ENCODE measurements at regions not wholly inside any gene's neighbourhood (a gene's known extent, or its start where the extent isn't known, plus 50 kb on each side); places are given as distances from the start of the nearest gene placed in this dataset.
A peak's percentile ranks its signal among the peaks of the same experiment; 100 is the strongest.

- Histone ChIP-seq H3F3A (ENCODE audit: low read depth) (no peaks in the 10 kb centered on the region), H3K9me3 (ENCODE audit: insufficient read depth, low read depth, low read length) (no peaks in the 10 kb centered on the region), H3K9ac (ENCODE audit: low read depth, low read length, poor library complexity, severe bottlenecking) (no peak overlapping the region), H3K36me3 (ENCODE audit: insufficient read depth, low read length) (no peaks in the 10 kb centered on the region), H4K20me1 (ENCODE audit: insufficient read depth, low read length, poor library complexity, severe bottlenecking) (no peaks in the 10 kb centered on the region), H3K9me2 (replicated peaks; ENCODE audit: low read depth, low read length) (no peaks in the 10 kb centered on the region), H3K4me1 (ENCODE audit: insufficient read depth, low read length, poor library complexity, severe bottlenecking) (peaks cover 21% of the 10 kb centered on the region), H3K27me3 (ENCODE audit: insufficient read depth, low read length, poor library complexity, severe bottlenecking) (no peaks in the 10 kb centered on the region), H3K4me2 (ENCODE audit: low read depth, low read length, poor library complexity, severe bottlenecking) (no peak overlapping the region), H2AFZ (ENCODE audit: low read length) (no peak overlapping the region), H3K4me3 (ENCODE audit: low read length, poor library complexity, severe bottlenecking) (no peak overlapping the region), H3K79me2 (ENCODE audit: insufficient read depth, low read length) (no peaks in the 10 kb centered on the region)
- TF ChIP-seq CTCF (conservative IDR thresholded peaks at IDR 0.05; ENCODE audit: low read length) (no peak), EZH2phosphoT487 (IDR thresholded peaks at IDR 0.05; ENCODE audit: borderline replicate concordance) (no peak)
These were observed 267.3 kb upstream of the GATB start for GRCh38 chr4:152028131-152028530.

GRCh38 chr4:152024881-152025280 is 264.1 kb upstream of the GATB start:
- peaks cover 21% of the 10 kb centered on the region for H3K4me1 ChIP-seq (ENCODE audit: insufficient read depth, low read length, poor library complexity, severe bottlenecking)
- peak overlapping the region; percentile 40 for H3K4me2 ChIP-seq (ENCODE audit: low read depth, low read length, poor library complexity, severe bottlenecking)
- no peaks in the 10 kb centered on the region for H3K36me3 ChIP-seq (ENCODE audit: insufficient read depth, low read length)
- H2AFZ ChIP-seq (ENCODE audit: low read length): no peak overlapping the region
- no peak for TF ChIP-seq EZH2phosphoT487 (IDR thresholded peaks at IDR 0.05; ENCODE audit: borderline replicate concordance)
- H3K4me3 ChIP-seq (ENCODE audit: low read length, poor library complexity, severe bottlenecking): no peak overlapping the region
- H4K20me1 ChIP-seq (ENCODE audit: insufficient read depth, low read length, poor library complexity, severe bottlenecking): no peaks in the 10 kb centered on the region
- H3K9me2 ChIP-seq (replicated peaks; ENCODE audit: low read depth, low read length): no peaks in the 10 kb centered on the region
- no peaks in the 10 kb centered on the region for H3F3A ChIP-seq (ENCODE audit: low read depth)
- H3K79me2 ChIP-seq (ENCODE audit: insufficient read depth, low read length): no peaks in the 10 kb centered on the region
- peak overlapping the region; percentile 15 for H3K9ac ChIP-seq (ENCODE audit: low read depth, low read length, poor library complexity, severe bottlenecking)
- H3K27me3 ChIP-seq (ENCODE audit: insufficient read depth, low read length, poor library complexity, severe bottlenecking): no peaks in the 10 kb centered on the region
- no peaks in the 10 kb centered on the region for H3K9me3 ChIP-seq (ENCODE audit: insufficient read depth, low read depth, low read length)

- H4K20me1 ChIP-seq (ENCODE audit: insufficient read depth, low read length, poor library complexity, severe bottlenecking): no peaks in the 10 kb centered on the region
- H2AFZ ChIP-seq (ENCODE audit: low read length): no peak overlapping the region
- H3F3A ChIP-seq (ENCODE audit: low read depth): no peaks in the 10 kb centered on the region
- no peak overlapping the region for H3K4me3 ChIP-seq (ENCODE audit: low read length, poor library complexity, severe bottlenecking)
- H3K79me2 ChIP-seq (ENCODE audit: insufficient read depth, low read length): no peaks in the 10 kb centered on the region
- peaks cover 21% of the 10 kb centered on the region for H3K4me1 ChIP-seq (ENCODE audit: insufficient read depth, low read length, poor library complexity, severe bottlenecking)
- no peaks in the 10 kb centered on the region for H3K9me2 ChIP-seq (replicated peaks; ENCODE audit: low read depth, low read length)
- no peak overlapping the region for H3K9ac ChIP-seq (ENCODE audit: low read depth, low read length, poor library complexity, severe bottlenecking)
- H3K9me3 ChIP-seq (ENCODE audit: insufficient read depth, low read depth, low read length): no peaks in the 10 kb centered on the region
- H3K27me3 ChIP-seq (ENCODE audit: insufficient read depth, low read length, poor library complexity, severe bottlenecking): no peaks in the 10 kb centered on the region
- no peak overlapping the region for H3K4me2 ChIP-seq (ENCODE audit: low read depth, low read length, poor library complexity, severe bottlenecking)
- TF ChIP-seq EZH2phosphoT487 (IDR thresholded peaks at IDR 0.05; ENCODE audit: borderline replicate concordance): no peak
- no peak for TF ChIP-seq CTCF (conservative IDR thresholded peaks at IDR 0.05; ENCODE audit: low read length)
- H3K36me3 ChIP-seq (ENCODE audit: insufficient read depth, low read length): no peaks in the 10 kb centered on the region
These were observed 262.9 kb upstream of the GATB start for GRCh38 chr4:152023674-152024073.

- no peak overlapping the region for H2AFZ ChIP-seq (ENCODE audit: low read length)
- H3K4me1 ChIP-seq (ENCODE audit: insufficient read depth, low read length, poor library complexity, severe bottlenecking): peaks cover 21% of the 10 kb centered on the region
- H3F3A ChIP-seq (ENCODE audit: low read depth): no peaks in the 10 kb centered on the region
- no peak overlapping the region for H3K4me3 ChIP-seq (ENCODE audit: low read length, poor library complexity, severe bottlenecking)
- H3K4me2 ChIP-seq (ENCODE audit: low read depth, low read length, poor library complexity, severe bottlenecking): no peak overlapping the region
- H3K9me2 ChIP-seq (replicated peaks; ENCODE audit: low read depth, low read length): no peaks in the 10 kb centered on the region
- no peaks in the 10 kb centered on the region for H3K79me2 ChIP-seq (ENCODE audit: insufficient read depth, low read length)
- H4K20me1 ChIP-seq (ENCODE audit: insufficient read depth, low read length, poor library complexity, severe bottlenecking): no peaks in the 10 kb centered on the region
- H3K36me3 ChIP-seq (ENCODE audit: insufficient read depth, low read length): no peaks in the 10 kb centered on the region
- TF ChIP-seq EZH2phosphoT487 (IDR thresholded peaks at IDR 0.05; ENCODE audit: borderline replicate concordance) (no peak), CTCF (conservative IDR thresholded peaks at IDR 0.05; ENCODE audit: low read length) (no peak)
- H3K27me3 ChIP-seq (ENCODE audit: insufficient read depth, low read length, poor library complexity, severe bottlenecking): no peaks in the 10 kb centered on the region
- H3K9ac ChIP-seq (ENCODE audit: low read depth, low read length, poor library complexity, severe bottlenecking): no peak overlapping the region
- H3K9me3 ChIP-seq (ENCODE audit: insufficient read depth, low read depth, low read length): no peaks in the 10 kb centered on the region
These were observed 261.7 kb upstream of the GATB start for GRCh38 chr4:152022543-152022942.

All from Loucy (cell line).